WTC11 (cell line): ENCODE measurements at regions not wholly inside any gene's neighbourhood (a gene's known extent, or its start where the extent isn't known, plus 50 kb on each side); places are given as distances from the start of the nearest gene placed in this dataset.

Experiments
- FOXP4 ChIP-seq: sonication (generic); formaldehyde crosslinking; IDR thresholded peaks from 2 replicates; pipeline ENCODE4 v1.8.0; 2022; ENCODE audit warnings: mild to moderate bottlenecking, missing genetic modification reagents
- IRF1 ChIP-seq: sonication (generic); formaldehyde crosslinking; IDR thresholded peaks from 2 replicates; pipeline ENCODE4 v1.8.0; 2023; ENCODE audit warnings: missing genetic modification reagents
- JUN ChIP-seq: sonication (generic); formaldehyde crosslinking; IDR thresholded peaks from 2 replicates; pipeline ENCODE4 v1.8.0; 2023; ENCODE audit warnings: mild to moderate bottlenecking, missing genetic modification reagents
- KAT7 ChIP-seq: sonication (generic); formaldehyde crosslinking; IDR thresholded peaks from 2 replicates; pipeline ENCODE4 v1.8.1; 2023; ENCODE audit warnings: missing genetic modification reagents, mild to moderate bottlenecking, borderline replicate concordance
- ZNF263 ChIP-seq: sonication (generic); formaldehyde crosslinking; IDR thresholded peaks from 2 replicates; pipeline ENCODE4 v1.8.1; 2022; ENCODE audit warnings: low read depth, mild to moderate bottlenecking, moderate library complexity, missing genetic modification reagents
- ZNF396 ChIP-seq: fragments of 250-450 bp; sonication (Bioruptor Pico); IDR thresholded peaks from 2 replicates; pipeline ENCODE4 v1.8.0; 2021; ENCODE audit warnings: mild to moderate bottlenecking, moderate library complexity, borderline replicate concordance
- TF ChIP-seq, protein P1 (sequence below): fragments of 200-600 bp; IDR thresholded peaks from 2 replicates; pipeline ENCODE4 v1.8.0; 2022; ENCODE audit warnings: antibody characterized with exemption
- TF ChIP-seq, protein P2 (sequence below): fragments of 250-450 bp; sonication (Bioruptor Pico); IDR thresholded peaks from 2 replicates; pipeline ENCODE4 v1.9.0; 2021; ENCODE audit warnings: mild to moderate bottlenecking, borderline replicate concordance
- TF ChIP-seq, protein P3 (sequence below): sonication (generic); formaldehyde crosslinking; IDR thresholded peaks from 2 replicates; pipeline ENCODE4 v1.8.0; 2023; ENCODE audit warnings: missing genetic modification reagents, mild to moderate bottlenecking, borderline replicate concordance

DNA sequence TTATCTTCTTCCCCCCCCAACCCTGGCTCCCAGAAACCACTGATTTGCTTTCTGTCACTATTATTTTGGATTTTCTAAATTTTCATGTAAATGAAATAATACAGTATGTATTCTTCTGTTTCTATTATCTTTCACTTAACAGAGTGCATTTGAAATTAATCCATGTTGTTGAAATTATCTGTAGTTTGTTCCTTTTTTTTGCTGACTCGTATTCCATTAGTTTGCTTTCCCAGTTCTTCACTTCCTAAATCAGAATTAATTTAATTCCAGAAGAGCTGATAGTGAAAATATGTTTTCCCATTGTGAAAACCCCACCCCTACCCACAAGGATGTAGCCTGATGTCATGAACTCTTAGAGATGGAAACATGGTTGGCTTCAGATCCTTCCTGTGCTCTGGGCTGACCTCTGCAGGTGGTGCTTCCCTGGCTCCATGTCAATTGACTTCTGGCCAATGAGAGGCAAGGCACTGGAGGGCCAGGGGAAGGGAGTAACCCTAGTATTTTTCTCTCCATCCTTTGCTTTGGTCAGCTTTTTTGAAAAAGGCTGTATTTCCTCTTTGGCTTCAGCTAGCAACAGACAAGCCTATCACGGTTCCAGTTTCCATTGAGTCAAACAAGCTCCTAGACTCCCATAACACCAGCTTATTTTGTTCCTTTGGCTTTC is 244.4 kb upstream of the HSF2 start:
- TF ChIP-seq IRF1 = no peak
- TF ChIP-seq, protein P1, sequence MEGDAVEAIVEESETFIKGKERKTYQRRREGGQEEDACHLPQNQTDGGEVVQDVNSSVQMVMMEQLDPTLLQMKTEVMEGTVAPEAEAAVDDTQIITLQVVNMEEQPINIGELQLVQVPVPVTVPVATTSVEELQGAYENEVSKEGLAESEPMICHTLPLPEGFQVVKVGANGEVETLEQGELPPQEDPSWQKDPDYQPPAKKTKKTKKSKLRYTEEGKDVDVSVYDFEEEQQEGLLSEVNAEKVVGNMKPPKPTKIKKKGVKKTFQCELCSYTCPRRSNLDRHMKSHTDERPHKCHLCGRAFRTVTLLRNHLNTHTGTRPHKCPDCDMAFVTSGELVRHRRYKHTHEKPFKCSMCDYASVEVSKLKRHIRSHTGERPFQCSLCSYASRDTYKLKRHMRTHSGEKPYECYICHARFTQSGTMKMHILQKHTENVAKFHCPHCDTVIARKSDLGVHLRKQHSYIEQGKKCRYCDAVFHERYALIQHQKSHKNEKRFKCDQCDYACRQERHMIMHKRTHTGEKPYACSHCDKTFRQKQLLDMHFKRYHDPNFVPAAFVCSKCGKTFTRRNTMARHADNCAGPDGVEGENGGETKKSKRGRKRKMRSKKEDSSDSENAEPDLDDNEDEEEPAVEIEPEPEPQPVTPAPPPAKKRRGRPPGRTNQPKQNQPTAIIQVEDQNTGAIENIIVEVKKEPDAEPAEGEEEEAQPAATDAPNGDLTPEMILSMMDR = no peak
- no peak for TF ChIP-seq KAT7 (CRISPR knock-in tag)
- TF ChIP-seq, protein P2, sequence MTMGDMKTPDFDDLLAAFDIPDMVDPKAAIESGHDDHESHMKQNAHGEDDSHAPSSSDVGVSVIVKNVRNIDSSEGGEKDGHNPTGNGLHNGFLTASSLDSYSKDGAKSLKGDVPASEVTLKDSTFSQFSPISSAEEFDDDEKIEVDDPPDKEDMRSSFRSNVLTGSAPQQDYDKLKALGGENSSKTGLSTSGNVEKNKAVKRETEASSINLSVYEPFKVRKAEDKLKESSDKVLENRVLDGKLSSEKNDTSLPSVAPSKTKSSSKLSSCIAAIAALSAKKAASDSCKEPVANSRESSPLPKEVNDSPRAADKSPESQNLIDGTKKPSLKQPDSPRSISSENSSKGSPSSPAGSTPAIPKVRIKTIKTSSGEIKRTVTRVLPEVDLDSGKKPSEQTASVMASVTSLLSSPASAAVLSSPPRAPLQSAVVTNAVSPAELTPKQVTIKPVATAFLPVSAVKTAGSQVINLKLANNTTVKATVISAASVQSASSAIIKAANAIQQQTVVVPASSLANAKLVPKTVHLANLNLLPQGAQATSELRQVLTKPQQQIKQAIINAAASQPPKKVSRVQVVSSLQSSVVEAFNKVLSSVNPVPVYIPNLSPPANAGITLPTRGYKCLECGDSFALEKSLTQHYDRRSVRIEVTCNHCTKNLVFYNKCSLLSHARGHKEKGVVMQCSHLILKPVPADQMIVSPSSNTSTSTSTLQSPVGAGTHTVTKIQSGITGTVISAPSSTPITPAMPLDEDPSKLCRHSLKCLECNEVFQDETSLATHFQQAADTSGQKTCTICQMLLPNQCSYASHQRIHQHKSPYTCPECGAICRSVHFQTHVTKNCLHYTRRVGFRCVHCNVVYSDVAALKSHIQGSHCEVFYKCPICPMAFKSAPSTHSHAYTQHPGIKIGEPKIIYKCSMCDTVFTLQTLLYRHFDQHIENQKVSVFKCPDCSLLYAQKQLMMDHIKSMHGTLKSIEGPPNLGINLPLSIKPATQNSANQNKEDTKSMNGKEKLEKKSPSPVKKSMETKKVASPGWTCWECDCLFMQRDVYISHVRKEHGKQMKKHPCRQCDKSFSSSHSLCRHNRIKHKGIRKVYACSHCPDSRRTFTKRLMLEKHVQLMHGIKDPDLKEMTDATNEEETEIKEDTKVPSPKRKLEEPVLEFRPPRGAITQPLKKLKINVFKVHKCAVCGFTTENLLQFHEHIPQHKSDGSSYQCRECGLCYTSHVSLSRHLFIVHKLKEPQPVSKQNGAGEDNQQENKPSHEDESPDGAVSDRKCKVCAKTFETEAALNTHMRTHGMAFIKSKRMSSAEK (CRISPR knock-in tag) = no peak
- TF ChIP-seq ZNF396 = no peak
- TF ChIP-seq FOXP4 = no peak
- TF ChIP-seq JUN (CRISPR knock-in tag) = no peak
- TF ChIP-seq, protein P3, sequence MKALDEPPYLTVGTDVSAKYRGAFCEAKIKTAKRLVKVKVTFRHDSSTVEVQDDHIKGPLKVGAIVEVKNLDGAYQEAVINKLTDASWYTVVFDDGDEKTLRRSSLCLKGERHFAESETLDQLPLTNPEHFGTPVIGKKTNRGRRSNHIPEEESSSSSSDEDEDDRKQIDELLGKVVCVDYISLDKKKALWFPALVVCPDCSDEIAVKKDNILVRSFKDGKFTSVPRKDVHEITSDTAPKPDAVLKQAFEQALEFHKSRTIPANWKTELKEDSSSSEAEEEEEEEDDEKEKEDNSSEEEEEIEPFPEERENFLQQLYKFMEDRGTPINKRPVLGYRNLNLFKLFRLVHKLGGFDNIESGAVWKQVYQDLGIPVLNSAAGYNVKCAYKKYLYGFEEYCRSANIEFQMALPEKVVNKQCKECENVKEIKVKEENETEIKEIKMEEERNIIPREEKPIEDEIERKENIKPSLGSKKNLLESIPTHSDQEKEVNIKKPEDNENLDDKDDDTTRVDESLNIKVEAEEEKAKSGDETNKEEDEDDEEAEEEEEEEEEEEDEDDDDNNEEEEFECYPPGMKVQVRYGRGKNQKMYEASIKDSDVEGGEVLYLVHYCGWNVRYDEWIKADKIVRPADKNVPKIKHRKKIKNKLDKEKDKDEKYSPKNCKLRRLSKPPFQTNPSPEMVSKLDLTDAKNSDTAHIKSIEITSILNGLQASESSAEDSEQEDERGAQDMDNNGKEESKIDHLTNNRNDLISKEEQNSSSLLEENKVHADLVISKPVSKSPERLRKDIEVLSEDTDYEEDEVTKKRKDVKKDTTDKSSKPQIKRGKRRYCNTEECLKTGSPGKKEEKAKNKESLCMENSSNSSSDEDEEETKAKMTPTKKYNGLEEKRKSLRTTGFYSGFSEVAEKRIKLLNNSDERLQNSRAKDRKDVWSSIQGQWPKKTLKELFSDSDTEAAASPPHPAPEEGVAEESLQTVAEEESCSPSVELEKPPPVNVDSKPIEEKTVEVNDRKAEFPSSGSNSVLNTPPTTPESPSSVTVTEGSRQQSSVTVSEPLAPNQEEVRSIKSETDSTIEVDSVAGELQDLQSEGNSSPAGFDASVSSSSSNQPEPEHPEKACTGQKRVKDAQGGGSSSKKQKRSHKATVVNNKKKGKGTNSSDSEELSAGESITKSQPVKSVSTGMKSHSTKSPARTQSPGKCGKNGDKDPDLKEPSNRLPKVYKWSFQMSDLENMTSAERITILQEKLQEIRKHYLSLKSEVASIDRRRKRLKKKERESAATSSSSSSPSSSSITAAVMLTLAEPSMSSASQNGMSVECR (CRISPR knock-in tag) = no peak
- TF ChIP-seq ZNF263 = no peak
